GM12878 (cell line): ENCODE measurements at regions not wholly inside any gene's neighbourhood (a gene's known extent, or its start where the extent isn't known, plus 50 kb on each side); places are given as distances from the start of the nearest gene placed in this dataset.
A peak's percentile ranks its signal among the peaks of the same experiment; 100 is the strongest.

Experiments used
- ATAC-seq: fragments of 200-7000 bp; cut with Tn5 transposase; 3 replicates; pipeline ENCODE4 v1.9.1; 2020; ENCODE audit warnings: mild to moderate bottlenecking, moderate library complexity
- BruUV-seq: library from RNA; stranded (reverse); fragments of 400-500 nt; replicated peaks from 2 replicates; lab custom pipeline; 2021; lab: Mats Ljungman, UMichigan
- CTCF ChIA-PET: fragments of 300-600 bp; sonication (Branson Sonifier 250); formaldehyde crosslinking; extraction: SDS; loops from one replicate; lab custom pipeline; 2021; ENCODE audit warnings: inconsistent platforms; lab: Yijun Ruan, JAX
- POLR2A ChIA-PET: fragments of 350-600 bp; formaldehyde crosslinking; extraction: SDS; loops from one replicate; lab custom pipeline; 2021; ENCODE audit warnings: inconsistent platforms; lab: Charles Lee
- RAD21 ChIA-PET: fragments of 300-600 bp; sonication (Branson Sonifier 250); formaldehyde crosslinking; loops from one replicate; lab custom pipeline; 2023; ENCODE audit warnings: antibody characterized with exemption; ENCODE audit not compliant: unreplicated experiment; lab: Charles Lee
- SMC1A ChIA-PET: fragments of 300-600 bp; sonication (Branson Sonifier 250); formaldehyde crosslinking; loops from one replicate; lab custom pipeline; 2023; ENCODE audit not compliant: unreplicated experiment, uncharacterized antibody; lab: Charles Lee
- DNase-seq: peaks from one replicate; pipeline ENCODE4 v3.0.0-alpha.2; 2011; ENCODE audit warnings: low read depth, low spot score
- FAIRE-seq: peaks from 3 replicates; lab custom pipeline; 2011; peaks lifted over from hg19 to GRCh38; lab: Jason Lieb, UNC
- H2AFZ ChIP-seq: 2 replicates; pipeline ENCODE4 v1.6.0; 2011; ENCODE audit warnings: low read depth, low read length, control low read depth; ENCODE audit not compliant: control insufficient read depth
- H3K27ac ChIP-seq: 2 replicates; pipeline ENCODE4 v1.5.1; 2011; ENCODE audit warnings: control low read depth; ENCODE audit not compliant: control insufficient read depth, insufficient read depth
- H3K27me3 ChIP-seq, 2 experiments: replicated peaks in 1 of 2; 2 replicates each; pipeline versions ENCODE4 v1.6.0 to v1.6.1; 2011; ENCODE audit warnings: low read length in 1 of 2; ENCODE audit not compliant: control insufficient read depth in 2 of 2, insufficient read depth in 2 of 2
- H3K36me3 ChIP-seq, 2 experiments: 2 replicates each; pipeline ENCODE4 v1.5.1; 2011; ENCODE audit warnings: low read length in 1 of 2; ENCODE audit not compliant: control insufficient read depth in 2 of 2, insufficient read depth in 2 of 2
- H3K4me1 ChIP-seq: 2 replicates; pipeline ENCODE4 v1.6.1; 2011; ENCODE audit warnings: mild to moderate bottlenecking, low read length, moderate library complexity, mixed read lengths; ENCODE audit not compliant: control insufficient read depth, insufficient read depth
- H3K4me2 ChIP-seq: 2 replicates; pipeline ENCODE4 v1.6.0; 2011; ENCODE audit warnings: control low read depth; ENCODE audit not compliant: control insufficient read depth, insufficient read depth
- H3K4me3 ChIP-seq: fragments of 200-600 bp; sonication (generic); 2 replicates; pipeline ENCODE4 v1.5.1; 2016
- H3K79me2 ChIP-seq: 2 replicates; pipeline ENCODE4 v1.6.0; 2011; ENCODE audit warnings: low read length; ENCODE audit not compliant: control insufficient read depth, insufficient read depth
- H3K9ac ChIP-seq: 2 replicates; pipeline ENCODE4 v1.8.0; 2011; ENCODE audit warnings: low read length, control low read depth, mixed read lengths; ENCODE audit not compliant: control insufficient read depth, insufficient read depth
- H3K9me3 ChIP-seq: replicated peaks from 3 replicates; pipeline ENCODE4 v1.5.1; 2011; ENCODE audit warnings: mild to moderate bottlenecking, low read length; ENCODE audit not compliant: control insufficient read depth, insufficient read depth
- H4K20me1 ChIP-seq: 2 replicates; pipeline ENCODE4 v1.6.0; 2011; ENCODE audit not compliant: control insufficient read depth, insufficient read depth
- BACH1 ChIP-seq: fragments of 450-650 bp; IDR thresholded peaks from 2 replicates; pipeline ENCODE4 v1.6.1; 2017; ENCODE audit warnings: mild to moderate bottlenecking, borderline replicate concordance
- BHLHE40 ChIP-seq, 2 experiments: fragments of 450-650 bp in 1 of 2; IDR thresholded peaks; 2 replicates each; pipeline ENCODE4 v1.6.1; 2011 to 2017; ENCODE audit warnings: low read depth in 2 of 2, borderline replicate concordance in 1 of 2, improper control_type of control experiment in 1 of 2, low read length in 1 of 2, mild to moderate bottlenecking in 1 of 2
- CHD1 ChIP-seq: IDR thresholded peaks from 2 replicates; pipeline ENCODE4 v1.6.1; 2012; ENCODE audit warnings: low read depth, low read length, improper control_type of control experiment
- CHD2 ChIP-seq: IDR thresholded peaks from 2 replicates; pipeline ENCODE4 v1.6.1; 2011; ENCODE audit warnings: low read depth, low read length, improper control_type of control experiment, borderline replicate concordance
- EZH2 ChIP-seq: IDR thresholded peaks from 2 replicates; pipeline ENCODE4 v1.6.1; 2012; ENCODE audit warnings: low read depth, mild to moderate bottlenecking, control low read depth, inconsistent platforms, low read length, borderline replicate concordance; ENCODE audit not compliant: control insufficient read depth
- JUND ChIP-seq: IDR thresholded peaks from 2 replicates; pipeline ENCODE4 v1.6.1; 2012; ENCODE audit warnings: low read depth, mild to moderate bottlenecking, low read length, improper control_type of control experiment, moderate library complexity
- MEF2B ChIP-seq: fragments of 450-650 bp; IDR thresholded peaks from 2 replicates; pipeline ENCODE4 v1.6.1; 2018; ENCODE audit warnings: mild to moderate bottlenecking, moderate library complexity; ENCODE audit not compliant: partially characterized antibody, poor library complexity, severe bottlenecking
- MYC ChIP-seq: IDR thresholded peaks from 2 replicates; pipeline ENCODE4 v1.6.1; 2011; ENCODE audit warnings: mild to moderate bottlenecking, low read length, moderate library complexity, inconsistent platforms; ENCODE audit not compliant: insufficient read depth, insufficient replicate concordance, insufficient read length, severe bottlenecking
- NFYB ChIP-seq: IDR thresholded peaks from 2 replicates; pipeline ENCODE4 v1.6.1; 2011; ENCODE audit warnings: low read depth, mild to moderate bottlenecking, low read length, improper control_type of control experiment, moderate library complexity; ENCODE audit not compliant: insufficient read depth
- PRDM15 ChIP-seq: fragments of 450-650 bp; formaldehyde crosslinking; IDR thresholded peaks from 2 replicates; pipeline ENCODE4 v1.4.0; 2020; ENCODE audit warnings: mild to moderate bottlenecking, moderate library complexity
- SP1 ChIP-seq: IDR thresholded peaks from one replicate; pipeline ENCODE4 v1.6.1; 2011; ENCODE audit warnings: low read depth, low read length
- SPI1 ChIP-seq: IDR thresholded peaks from 2 replicates; pipeline ENCODE4 v1.6.1; 2011; ENCODE audit warnings: low read depth, mild to moderate bottlenecking, low read length, moderate library complexity, borderline replicate concordance; ENCODE audit not compliant: insufficient read depth
- SUZ12 ChIP-seq: fragments of 200-600 bp; sonication (generic); IDR thresholded peaks from one replicate; pipeline ENCODE4 v1.6.1; 2018; ENCODE audit warnings: antibody characterized with exemption, mild to moderate bottlenecking; ENCODE audit not compliant: unreplicated experiment
- WGBS: methylation state at CpG from one replicate; pipeline ENCODE4 v1.1.6; 2016; ENCODE audit warnings: low lambda C conversion rate; ENCODE audit not compliant: insufficient replicate concordance, insufficient coverage; ENCODE audit errors: missing lambda C conversion rate; 5-methylcytosine and 5-hydroxymethylcytosine counted together
- in situ Hi-C: fragments of 300-500 bp; cut with MboI; formaldehyde crosslinking; loops from 9 replicates; pipeline ENCODE4 v1.14.3; 2018; ENCODE audit warnings: mixed read lengths
- intact Hi-C: fragments of 100-400 bp; cut with micrococcal nuclease; formaldehyde crosslinking; loops from one replicate; pipeline ENCODE4 v1.14.2; 2022; ENCODE audit not compliant: unreplicated experiment

- TF ChIP-seq PRDM15: no peak
- TF ChIP-seq EZH2: no peak
- TF ChIP-seq SPI1: peak; percentile 25; the same call in 1 of the 2 replicates
- no peak for TF ChIP-seq MYC
- TF ChIP-seq, all 136 proteins: peak for 14
Observed at GRCh38 chr17:77460514-77461046, 319.8 kb downstream of the SEC14L1 start (continued).

DNA sequence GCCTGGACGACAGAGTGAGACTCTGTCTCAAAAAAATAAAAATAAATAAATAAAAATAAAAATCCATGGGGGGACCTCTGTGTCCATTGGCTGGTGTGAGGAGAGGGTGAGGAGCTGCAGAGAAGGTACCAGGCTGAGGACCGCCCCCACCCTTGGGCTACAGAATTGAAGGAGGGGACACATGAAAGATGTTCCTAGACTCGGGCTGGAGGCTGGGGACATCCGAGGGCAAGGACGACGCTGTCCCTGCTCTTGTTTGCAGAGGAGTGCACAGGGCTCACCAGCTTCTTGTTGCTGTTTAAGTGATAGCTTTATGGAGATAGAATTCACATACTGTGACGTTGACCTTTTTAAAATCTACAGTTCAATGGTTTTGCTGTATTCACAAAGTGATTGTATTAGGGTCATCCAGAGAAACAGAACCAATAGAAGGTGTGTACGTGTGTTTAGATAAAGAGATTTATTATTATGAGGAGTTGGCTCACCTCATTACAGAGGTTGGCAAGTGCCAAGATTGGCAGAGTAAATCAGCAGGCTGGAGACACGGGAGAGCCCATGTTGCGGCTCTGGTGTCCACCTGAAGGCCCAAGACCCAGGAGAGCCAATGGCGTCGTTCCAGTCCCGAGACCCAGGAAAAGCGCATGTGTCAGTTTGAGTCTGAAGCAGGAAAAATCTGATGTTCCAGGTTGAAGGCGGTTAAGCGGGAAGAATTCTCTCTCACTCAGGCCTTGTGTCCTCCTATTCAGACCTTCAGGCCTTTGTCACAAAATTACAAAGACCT, 320.7 kb downstream of the SEC14L1 start:
- CTCF ChIA-PET: interaction anchor here (0.7 to 2.6 kb wide), 6 partner anchors 12 to 34 kb away, joined by 3 to 14 read pairs (median 10); no protein-coding TSS in a partner anchor
- SMC1A ChIA-PET: interaction anchor here (1.3 to 9.1 kb wide), 5 partner anchors 11 to 31 kb away, joined by 3 to 96 read pairs (median 25); no protein-coding TSS in a partner anchor
- Histone ChIP-seq H3K4me3 (peak overlapping the region; percentile 48; the same call in 1 of the 2 replicates), H2AFZ (no peak overlapping the region), H3K27me3 (no peaks in the 10 kb centered on the region), H3K4me2 (peak overlapping the region; percentile 98), H3K79me2 (peaks cover 92% of the 10 kb centered on the region), H3K9me3 (no peaks in the 10 kb centered on the region), H3K4me1 (peaks cover 92% of the 10 kb centered on the region), H3K9ac (peak overlapping the region; percentile 90), H3K27ac (peak overlapping the region; percentile 99), H3K36me3 (peaks cover 11% of the 10 kb centered on the region in 2 experiments), H4K20me1 (no peaks in the 10 kb centered on the region)
- RAD21 ChIA-PET: interaction anchor here (0.8 to 6.9 kb wide), 9 partner anchors 10 to 138 kb away, joined by 3 to 63 read pairs (median 23); no protein-coding TSS in a partner anchor
- FAIRE-seq (no peak), ATAC-seq (no peak), DNase-seq (no peak)
- BruUV-seq: TSS peak; percentile 72
- WGBS: 1% methylated on average over 16 of the region's 16 CpGs
- in situ Hi-C loops (loop anchor here (25.0 kb wide), 1 partner anchor 1199 kb away; the partner anchor contains the start of gene UBALD2), intact Hi-C loops (no loop called here)
- POLR2A ChIA-PET: interaction anchor here (1.1 to 6.6 kb wide), 7 partner anchors 9 to 28 kb away, joined by 3 to 47 read pairs (median 15); no protein-coding TSS in a partner anchor
- no peak for TF ChIP-seq JUND
- no peak for TF ChIP-seq SP1
- no peak for TF ChIP-seq MEF2B
- no peak for TF ChIP-seq CHD2
- TF ChIP-seq SUZ12: no peak
- 0 out of 2 replicates have a peak, but pooled peaks have one; percentile 23 for TF ChIP-seq CHD1
- TF ChIP-seq BACH1: peak; percentile 17; the same call in 1 of the 2 replicates
- TF ChIP-seq BHLHE40 (IDR thresholded peaks at IDR 0.05; ENCODE audit: borderline replicate concordance in 1 of 2, low read depth in 2 of 2, low read length in 1 of 2): no peak
- TF ChIP-seq NFYB: 0 out of 2 replicates have a peak, but pooled peaks have one; percentile 6
